HG02885 (cell line): ENCODE measurements at regions not wholly inside any gene's neighbourhood (a gene's known extent, or its start where the extent isn't known, plus 50 kb on each side); places are given as distances from the start of the nearest gene placed in this dataset.

ENCODE experiments used
- ATAC-seq: cut with Tn5 transposase; IDR thresholded peaks from one replicate; pipeline ENCODE4 v1.9.1; 2021; ENCODE audit warnings: mild to moderate bottlenecking; ENCODE audit not compliant: unreplicated experiment, poor library complexity

DNA sequence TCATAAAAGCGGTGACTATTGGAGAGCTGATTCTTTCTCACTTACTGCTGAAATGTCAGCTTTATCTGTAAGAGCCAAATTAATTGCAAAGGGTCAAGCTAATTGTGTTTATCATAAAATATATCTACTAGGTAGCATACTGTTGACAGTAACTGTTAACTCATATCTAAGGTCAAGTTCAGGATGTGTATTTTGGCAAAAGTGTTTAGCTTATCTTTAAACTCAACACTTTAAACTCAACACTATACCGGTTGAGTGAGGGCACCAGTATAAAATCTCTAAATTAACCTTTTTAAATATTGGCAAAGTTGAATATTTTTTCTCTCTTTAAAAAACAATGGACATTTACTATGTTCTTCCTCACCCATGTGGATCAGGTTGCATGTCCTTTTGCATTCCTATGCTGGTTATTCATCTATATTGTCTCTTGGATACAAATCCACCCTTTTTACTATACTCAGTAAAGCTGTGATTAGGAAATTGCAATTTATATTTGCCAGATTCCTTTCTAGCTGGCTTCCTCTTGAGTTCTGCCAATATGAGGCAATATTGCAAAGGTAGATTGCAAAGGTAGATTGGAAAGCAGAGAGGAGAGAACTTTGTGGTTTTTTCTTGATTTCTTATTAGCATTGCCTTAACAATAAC lies 344.6 kb upstream of the DCBLD2 start:
- ATAC-seq: no peak

DNA sequence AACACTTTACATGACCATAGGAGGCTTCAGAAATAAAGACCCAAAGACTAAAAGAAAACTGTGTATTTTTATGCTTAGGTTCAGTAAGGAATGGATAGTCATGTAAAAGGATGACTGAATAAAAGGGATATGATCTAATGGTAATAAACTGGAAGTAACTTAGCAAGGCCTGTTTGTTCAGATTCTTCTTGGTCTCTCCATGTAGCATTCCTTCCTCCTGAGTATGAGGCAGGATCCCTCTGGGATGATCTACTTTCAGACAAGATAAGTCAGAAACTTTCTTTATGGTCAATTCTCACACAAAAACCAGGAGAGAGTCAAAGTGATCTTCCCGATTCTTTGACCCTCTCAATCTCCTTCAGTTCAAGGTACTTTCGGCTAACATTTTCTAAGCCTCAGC lies 340.8 kb upstream of the DCBLD2 start:
- no peak for ATAC-seq

DNA sequence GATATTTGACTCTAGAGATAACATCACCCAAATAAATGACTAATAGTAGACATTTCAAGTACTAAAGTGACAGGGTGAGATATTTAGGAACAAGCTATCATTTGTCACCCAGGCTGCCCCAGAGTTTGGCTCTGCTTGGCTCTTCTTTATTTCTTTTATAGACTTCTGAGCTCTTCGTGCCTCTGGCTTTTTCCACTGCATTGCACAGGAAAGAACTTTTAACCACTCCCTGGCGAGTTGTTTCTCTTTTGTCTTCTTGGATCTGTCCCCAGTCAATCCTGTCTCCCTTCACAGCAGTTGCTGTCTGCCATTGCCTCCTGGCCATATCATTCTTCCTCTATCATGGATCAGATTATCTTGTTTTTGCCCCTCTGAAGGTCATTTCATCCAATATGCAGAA lies 339.2 kb upstream of the DCBLD2 start:
- ATAC-seq: no peak

DNA sequence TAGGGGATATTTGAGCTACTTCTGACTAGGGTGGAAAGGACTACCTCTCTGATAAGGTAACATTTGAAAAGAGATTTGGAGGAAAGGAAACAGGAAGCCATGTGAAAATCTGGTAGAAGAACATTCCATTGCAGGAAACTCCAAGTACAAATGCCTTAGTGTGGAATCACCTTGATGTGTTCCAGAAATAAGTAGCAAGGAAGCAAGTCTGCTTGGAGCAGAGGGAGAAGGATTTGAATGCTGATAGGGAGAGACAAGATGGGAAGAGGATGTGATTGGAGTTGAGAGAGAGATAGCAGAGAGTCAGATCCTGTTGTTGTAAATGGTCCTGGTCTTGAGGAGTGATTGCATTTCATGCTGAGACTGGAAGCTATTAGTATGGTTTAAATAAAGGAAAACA lies 335.1 kb upstream of the DCBLD2 start:
- ATAC-seq: no peak

DNA sequence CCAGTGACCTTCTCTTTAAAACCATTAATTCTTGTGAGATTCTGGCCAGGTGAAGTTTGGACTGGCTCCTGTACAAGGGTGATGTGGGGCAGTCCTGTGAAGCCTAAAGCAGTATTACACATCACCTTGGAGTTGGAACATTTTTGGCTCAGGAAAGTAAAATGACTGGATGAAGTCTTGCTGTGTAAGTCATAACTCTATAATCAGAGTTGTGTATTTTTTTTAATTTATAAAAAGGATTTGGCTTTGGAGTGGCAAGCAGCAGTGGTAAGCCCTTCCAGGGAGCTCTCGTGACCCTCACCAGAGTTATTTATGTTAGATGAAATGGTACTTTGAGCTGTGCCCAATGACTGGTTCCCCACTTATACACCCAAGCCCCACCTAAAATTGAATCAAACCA lies 331.2 kb upstream of the DCBLD2 start:
- ATAC-seq: no peak

DNA sequence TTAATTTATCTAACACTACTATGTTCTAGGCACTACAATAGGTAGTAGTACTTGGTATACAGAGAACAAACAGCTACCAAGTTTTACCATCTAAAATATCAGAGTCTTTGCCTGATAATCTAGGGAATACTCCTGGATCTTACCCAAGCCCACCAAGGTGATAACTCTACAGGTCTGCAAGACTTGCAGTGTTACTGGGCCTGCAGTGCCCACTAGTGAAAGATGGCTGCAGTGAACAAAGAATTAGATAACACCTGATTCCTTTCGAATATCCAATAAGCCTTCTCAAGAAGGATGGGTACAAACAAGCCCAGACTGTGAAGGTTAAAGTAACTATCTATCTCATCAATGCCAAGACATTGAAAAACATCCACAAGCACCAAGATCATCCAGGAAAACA lies 317.0 kb upstream of the DCBLD2 start:
- ATAC-seq: no peak

DNA sequence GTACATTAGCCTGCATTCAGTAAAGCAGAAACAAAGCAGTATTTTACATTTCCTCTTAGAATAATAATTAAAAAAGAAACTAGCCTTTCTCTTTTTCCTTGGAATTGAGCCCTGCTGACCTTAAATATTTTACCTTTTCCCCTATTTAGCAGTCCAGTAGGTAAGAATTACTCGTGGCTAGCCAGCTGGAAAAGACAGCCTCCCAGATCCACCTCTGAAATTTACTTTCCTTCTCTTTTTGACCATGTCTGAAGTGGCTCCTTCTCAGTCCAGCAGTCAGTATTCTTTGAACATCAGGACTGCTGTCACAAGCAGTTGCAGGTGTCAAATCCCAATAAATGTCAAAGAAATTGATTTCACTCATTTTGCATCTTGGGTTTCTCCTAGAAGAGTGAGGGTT lies 311.5 kb upstream of the DCBLD2 start:
- no peak for ATAC-seq

DNA sequence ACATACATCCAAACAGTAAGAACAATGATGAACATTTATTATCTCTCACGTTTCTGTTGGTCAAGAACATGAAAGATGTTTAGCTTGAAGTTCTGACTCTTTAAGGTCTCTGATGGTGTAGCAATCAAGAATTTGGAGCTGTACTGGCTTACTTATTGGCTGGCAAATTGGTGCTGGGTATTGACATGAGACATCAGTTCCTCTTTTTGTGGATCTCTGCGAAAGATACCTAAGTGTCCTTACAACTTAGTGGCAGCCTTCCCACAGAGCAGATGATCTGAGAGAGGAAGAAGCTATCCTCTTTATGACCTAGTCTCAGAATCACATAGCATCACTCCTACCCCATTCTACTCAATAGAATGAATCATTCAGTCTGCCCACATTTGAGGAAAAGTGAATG lies 309.8 kb upstream of the DCBLD2 start:
- no peak for ATAC-seq

DNA sequence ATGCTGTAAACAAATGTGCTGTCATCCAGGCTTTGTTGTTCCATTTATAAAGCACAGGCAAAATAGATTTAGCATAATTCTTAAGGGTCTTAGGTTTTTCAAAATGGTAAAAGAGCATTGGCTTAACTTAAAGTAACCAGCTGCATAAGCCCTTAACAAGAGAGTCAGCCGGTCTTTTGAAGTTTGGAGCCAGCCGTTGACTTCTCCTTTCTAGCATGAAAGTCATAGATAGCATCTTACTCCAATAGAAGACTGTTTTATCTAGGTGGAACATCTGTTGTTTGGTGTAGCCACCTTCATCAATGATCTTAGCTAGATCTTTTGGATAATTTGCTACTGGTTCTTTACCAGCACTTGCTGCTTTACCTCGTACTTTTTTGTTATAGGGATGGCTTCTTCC lies 297.5 kb upstream of the DCBLD2 start:
- ATAC-seq: no peak

DNA sequence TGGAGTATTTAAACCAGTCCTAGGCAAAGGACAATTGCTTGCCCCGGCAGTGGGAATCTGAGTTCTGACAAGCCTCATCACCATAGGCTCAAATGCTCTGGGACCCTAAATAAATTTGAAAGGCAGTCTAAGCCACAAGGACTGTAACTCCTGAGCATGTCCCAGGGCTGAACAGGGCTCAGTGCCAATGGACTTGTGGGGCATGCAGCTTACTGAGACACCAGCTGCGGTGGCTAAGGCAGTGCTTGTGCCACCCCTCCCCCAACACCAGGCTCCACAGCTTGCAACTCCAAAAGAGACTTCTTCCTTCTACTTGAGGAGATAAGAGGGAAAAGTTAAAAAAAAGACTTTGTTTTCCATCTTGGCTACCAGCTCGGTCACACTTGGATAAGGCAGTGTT lies 289.7 kb upstream of the DCBLD2 start:
- no peak for ATAC-seq

DNA sequence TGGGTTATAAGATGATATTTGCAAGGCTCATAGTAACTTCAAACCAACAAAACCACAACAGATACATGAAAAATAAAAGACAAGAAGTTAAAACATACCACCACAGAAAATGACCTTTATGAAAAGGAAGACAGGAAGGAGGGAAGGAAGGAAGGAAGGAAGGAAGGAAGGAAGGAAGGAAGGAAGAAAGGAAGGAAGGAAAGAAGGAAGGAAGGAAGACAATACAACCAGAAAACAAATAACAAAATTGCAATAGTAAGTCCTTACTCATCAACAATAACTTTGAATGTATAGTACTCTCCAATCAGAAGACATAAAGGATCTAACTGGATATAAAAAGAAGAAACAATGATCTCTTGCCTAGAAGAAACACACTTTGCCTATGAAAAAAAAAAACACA lies 287.4 kb upstream of the DCBLD2 start:
- no peak for ATAC-seq

DNA sequence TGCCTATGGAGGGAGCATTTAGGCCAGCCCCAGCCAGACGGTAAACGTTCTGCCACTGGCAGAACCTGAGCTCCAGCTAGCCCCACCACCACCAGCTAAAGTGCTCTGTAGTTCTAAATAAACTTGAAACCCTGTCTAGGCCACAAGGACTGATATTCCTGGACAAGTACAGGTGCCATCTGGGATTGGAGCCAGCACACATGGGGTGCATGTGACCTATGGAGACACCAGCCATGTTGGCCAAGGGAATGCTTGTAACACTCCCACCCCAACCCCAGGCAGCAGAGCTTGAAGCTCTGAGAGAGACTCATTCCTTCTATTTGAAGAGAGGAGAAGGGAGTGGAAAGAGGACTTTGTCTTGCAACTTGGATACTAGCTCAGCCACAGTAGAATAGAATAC lies 284.5 kb upstream of the DCBLD2 start:
- no peak for ATAC-seq

DNA sequence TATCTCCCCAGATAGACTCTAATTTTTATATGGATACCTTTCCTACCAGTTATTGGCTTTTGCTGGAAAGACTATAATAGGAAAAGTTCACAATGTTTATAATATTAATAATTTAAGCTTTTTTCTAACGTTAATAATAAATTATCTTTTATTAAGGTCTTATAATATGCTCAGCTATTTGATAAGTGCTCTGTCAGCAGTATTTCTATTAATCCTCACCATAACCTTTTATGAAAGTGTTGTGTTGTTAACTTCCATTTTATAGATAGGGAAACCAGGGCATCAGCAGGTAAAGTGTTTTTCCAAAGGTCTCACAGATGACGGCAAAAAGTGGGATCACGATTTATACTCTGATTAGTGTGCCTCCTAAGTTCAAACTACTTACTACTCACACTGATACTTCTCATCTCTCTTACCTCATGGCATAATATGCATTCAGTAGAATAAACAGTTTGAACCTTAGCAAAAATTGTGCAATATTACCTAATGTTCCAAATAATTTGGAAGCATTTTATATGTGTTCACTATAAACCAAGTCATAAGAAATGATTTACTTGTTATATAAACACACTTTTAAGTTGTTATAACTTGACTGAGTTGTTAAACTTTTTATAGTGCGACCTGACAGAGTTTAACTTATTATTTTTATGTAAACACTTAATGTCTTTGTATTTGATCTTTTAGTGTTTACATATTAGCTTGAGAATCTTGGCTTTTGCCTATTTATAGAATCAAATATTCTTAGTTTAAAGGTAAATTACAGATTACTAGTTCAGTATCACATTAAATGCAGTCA lies 274.9 kb upstream of the DCBLD2 start:
- no peak for ATAC-seq

DNA sequence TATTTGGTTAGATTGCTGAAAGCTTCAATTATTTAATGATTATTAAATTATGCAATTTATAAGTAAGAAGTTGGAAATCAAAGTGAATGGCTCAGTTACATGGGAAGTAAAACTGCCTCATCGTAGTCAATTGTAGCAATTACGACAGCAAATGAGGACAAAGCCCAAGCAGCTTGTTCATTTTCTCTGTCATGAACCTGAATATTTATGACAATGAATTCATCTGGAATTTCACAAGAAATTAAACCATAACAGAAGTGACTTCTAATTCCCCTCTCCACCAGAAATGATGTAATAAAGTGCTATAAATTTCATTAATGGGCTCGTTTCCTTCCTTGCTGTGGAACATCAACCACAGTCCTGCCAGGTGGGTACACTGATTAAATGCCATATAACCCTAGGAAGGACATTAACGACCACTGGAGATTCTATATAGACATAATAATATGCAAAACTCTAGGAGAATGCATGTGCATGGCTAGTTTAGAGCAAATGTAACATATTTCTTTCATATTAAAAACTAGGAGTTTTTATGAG lies 273.8 kb upstream of the DCBLD2 start:
- no peak for ATAC-seq

DNA sequence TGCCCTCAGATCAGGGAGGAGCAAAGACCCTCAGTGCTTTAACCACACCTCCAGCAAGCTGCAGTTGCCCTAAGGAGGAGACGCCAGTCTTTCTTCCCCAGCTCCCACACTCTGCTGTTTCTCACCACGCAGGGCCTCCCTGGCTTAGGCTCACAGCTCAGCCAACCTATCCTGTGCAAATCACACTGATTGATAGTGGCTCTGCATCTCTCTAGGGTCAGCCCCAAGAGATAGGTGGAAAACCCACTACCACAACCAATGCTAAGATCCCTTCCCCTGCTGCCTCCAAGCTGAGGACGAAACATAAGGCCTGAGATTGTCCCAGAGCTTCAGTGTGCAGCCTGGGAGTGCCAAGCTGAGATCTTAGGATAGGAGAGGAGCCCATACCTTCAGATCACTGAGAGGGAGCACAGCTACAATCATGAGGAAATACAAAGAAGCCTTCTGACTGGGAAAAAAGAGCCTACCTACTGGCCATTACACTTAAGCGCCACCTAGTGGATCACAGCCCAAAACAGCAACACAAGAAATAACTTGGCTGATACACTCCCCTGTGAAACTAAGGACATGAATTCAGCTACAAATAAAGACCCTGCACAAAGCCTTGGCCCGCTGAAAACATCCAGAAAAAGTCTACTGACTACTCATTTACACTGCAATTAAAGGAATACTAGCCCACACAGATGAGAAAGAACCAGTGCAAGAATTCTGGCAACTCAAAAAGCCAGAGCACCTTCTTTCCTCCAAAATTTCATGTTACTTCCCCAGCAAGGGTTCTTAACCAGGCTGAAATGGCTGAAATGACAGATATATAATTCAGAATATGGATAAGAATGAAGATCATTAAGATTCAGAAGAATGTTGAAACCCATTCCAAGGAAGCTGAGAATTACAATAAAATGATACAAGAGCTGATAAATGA lies 271.5 kb upstream of the DCBLD2 start:
- peak; percentile 85 for ATAC-seq

DNA sequence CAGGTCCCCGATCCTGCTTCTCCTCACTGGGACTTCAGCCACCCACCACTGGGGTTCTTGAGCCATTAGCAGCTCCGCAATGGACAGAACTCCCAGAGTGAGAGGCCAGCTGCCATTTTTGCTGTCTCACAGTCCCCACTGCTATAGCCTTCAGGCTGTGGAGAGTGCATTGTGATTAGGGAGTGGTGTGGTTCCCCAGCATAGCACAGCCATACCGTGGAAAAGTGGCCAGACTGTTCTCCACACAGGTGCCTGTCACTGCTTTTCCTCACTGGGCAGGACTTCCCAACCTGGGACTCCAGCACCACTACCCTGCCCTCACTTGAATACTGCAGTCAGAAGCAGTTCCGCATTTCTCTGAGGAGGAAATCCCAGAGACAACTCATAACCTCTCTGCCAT lies 270.3 kb upstream of the DCBLD2 start:
- ATAC-seq: no peak

DNA sequence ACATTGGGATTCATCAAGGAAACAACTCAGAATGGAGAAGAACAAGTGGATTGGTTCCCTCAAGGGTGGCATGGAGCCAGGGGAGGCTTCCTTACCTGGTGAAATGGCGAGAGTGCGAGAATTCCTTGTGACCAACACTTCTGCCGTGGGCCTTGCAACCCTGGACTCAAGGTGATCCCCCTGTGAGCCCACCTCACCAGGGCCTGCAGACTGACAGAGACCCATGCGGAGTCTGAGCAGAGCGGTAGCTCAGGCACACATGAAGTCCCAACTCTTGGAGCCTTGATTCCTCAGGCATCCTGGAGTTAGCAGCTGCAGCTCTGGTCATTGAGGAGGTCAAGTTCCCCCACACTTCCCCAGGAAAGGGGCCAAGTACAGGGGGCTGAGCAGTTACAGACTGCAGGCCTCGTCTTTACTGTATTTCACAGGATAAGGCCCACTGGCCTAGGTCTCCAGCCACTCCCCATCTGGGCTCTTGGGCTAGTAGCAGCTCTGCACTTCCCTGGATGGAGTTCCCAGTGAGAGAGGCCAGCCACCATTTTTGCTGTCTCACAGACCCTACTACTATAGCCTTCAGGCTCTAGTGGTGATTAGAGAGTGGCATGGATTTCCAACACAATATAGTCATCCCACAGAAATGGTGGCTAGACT lies 269.5 kb upstream of the DCBLD2 start:
- ATAC-seq: no peak

DNA sequence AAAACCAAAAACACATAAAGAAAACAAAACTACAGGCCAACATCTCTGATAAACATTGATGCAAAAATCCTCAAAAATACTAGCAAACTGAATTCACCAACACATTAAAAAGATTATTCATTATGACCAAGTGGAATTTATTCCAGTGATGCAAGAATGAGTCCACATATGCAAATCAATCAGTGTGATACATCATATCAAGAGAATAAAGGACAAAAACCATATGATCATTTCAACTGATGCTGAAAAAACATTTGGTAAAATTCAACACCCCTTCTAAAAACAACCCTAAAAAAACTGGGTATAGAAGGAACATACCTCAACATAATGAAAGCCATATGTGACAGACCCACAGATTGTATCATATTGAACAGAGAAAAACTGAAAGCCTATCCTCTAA lies 265.6 kb upstream of the DCBLD2 start:
- no peak for ATAC-seq

DNA sequence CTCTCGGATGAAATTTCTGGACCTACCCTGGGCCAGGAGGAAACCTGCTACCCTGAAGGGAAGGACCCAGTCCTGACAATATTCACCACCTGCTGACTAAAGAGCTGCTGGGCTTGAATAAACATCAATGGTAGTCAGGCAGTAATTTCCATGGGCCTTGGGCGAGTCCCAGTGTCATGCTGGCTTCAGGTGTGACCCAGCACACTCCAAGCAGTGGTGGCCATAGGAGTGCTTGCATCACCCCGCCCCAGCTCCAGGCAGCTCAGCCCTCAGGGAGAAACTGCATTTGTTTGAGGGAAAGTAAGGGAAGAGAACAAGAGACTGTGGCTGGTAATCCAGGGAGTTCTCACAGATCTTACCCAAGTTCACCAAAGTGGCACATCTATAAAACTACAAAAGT lies 261.8 kb upstream of the DCBLD2 start:
- no peak for ATAC-seq

DNA sequence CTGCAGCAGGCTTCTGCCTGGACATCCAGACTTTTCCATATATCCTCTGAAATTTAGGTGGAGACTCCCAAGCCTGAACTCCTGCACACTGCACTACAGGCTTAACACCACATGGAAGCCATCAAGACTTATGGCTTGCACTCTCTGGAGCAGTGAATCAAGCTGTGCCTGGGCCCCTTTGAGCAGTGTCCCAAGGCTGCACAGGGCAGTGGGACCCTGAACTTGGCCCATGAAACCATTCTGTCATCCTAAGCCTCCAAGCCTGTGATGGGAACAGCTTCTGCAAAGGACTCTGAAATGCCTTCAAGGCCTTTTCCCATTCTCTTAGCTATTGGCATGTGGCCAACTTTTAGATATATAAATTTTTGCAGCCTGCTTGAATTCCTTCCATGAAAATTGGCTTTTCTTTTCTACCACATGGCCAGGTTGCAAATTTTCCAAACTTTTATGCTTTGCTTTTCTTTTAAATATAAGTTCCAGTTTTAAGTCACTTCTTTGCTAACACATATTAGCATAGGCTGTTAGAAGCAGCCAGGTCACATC lies 257.8 kb upstream of the DCBLD2 start:
- ATAC-seq: no peak
